IMR-90 (cell line): ENCODE measurements at regions not wholly inside any gene's neighbourhood (a gene's known extent, or its start where the extent isn't known, plus 50 kb on each side); places are given as distances from the start of the nearest gene placed in this dataset.

Experiments used
- ATAC-seq: fragments of 200-7000 bp; cut with Tn5 transposase; 2 replicates; pipeline ENCODE4 v1.9.1; 2020; ENCODE audit warnings: low read depth, mild to moderate bottlenecking, moderate library complexity
- BruUV-seq: library from RNA; stranded (reverse); fragments of 400-500 nt; replicated peaks from 2 replicates; lab custom pipeline; 2021; lab: Mats Ljungman, UMichigan
- CTCF ChIA-PET: fragments of 300-600 bp; formaldehyde crosslinking; extraction: SDS; loops from one replicate; lab custom pipeline; 2021; ENCODE audit warnings: antibody characterized with exemption; lab: Yijun Ruan, JAX
- POLR2A ChIA-PET: fragments of 300-600 bp; sonication (Branson Sonifier 250); formaldehyde crosslinking; loops from one replicate; lab custom pipeline; 2022; ENCODE audit warnings: antibody characterized with exemption; ENCODE audit not compliant: unreplicated experiment; lab: Charles Lee
- DNase-seq: peaks from one replicate; pipeline ENCODE4 v3.0.0; 2013
- H2AFZ ChIP-seq: replicated peaks from 2 replicates; pipeline ENCODE3; 2013; ENCODE audit warnings: low read length, mild to moderate bottlenecking; ENCODE audit not compliant: poor library complexity
- H2AK5ac ChIP-seq: 2 replicates; pipeline ENCODE4 v1.6.1; 2013; ENCODE audit warnings: low read depth, low read length, inconsistent platforms
- H2AK9ac ChIP-seq: replicated peaks from 2 replicates; pipeline ENCODE3; 2013; ENCODE audit warnings: mild to moderate bottlenecking, low read depth, low read length, moderate library complexity; ENCODE audit not compliant: poor library complexity
- H2BK120ac ChIP-seq: 2 replicates; pipeline ENCODE4 v1.6.1; 2013; ENCODE audit warnings: low read depth, low read length, inconsistent platforms
- H2BK15ac ChIP-seq: 3 replicates; pipeline ENCODE4 v1.6.1; 2013; ENCODE audit warnings: low read depth, low read length, inconsistent platforms
- H2BK20ac ChIP-seq: 2 replicates; pipeline ENCODE4 v1.6.1; 2013; ENCODE audit warnings: low read depth, mild to moderate bottlenecking, inconsistent platforms, low read length, moderate library complexity
- H2BK5ac ChIP-seq: 2 replicates; pipeline ENCODE4 v1.6.1; 2013; ENCODE audit warnings: mild to moderate bottlenecking, low read depth, low read length, inconsistent platforms; ENCODE audit not compliant: poor library complexity, severe bottlenecking
- H3K14ac ChIP-seq: replicated peaks from 2 replicates; pipeline ENCODE4 v1.6.1; 2013; ENCODE audit warnings: low read depth, low read length, inconsistent platforms
- H3K18ac ChIP-seq: 2 replicates; pipeline ENCODE4 v1.6.1; 2013; ENCODE audit warnings: low read depth, low read length, control low read depth
- H3K23ac ChIP-seq: 2 replicates; pipeline ENCODE4 v1.6.1; 2013; ENCODE audit warnings: low read depth, low read length, inconsistent platforms
- H3K27ac ChIP-seq: 2 replicates; pipeline ENCODE4 v1.5.1; 2013; ENCODE audit warnings: mild to moderate bottlenecking, control low read depth, low read length; ENCODE audit not compliant: insufficient read depth
- H3K27me3 ChIP-seq: 2 replicates; pipeline ENCODE4 v1.6.1; 2013; ENCODE audit warnings: low read length; ENCODE audit not compliant: control insufficient read depth, insufficient read depth
- H3K36me3 ChIP-seq: 2 replicates; pipeline ENCODE4 v1.6.1; 2013; ENCODE audit warnings: low read length, mixed read lengths; ENCODE audit not compliant: control insufficient read depth, insufficient read depth
- H3K4ac ChIP-seq: 2 replicates; pipeline ENCODE4 v1.6.1; 2013; ENCODE audit warnings: low read depth, low read length, inconsistent platforms
- H3K4me1 ChIP-seq: 2 replicates; pipeline ENCODE4 v1.6.1; 2013; ENCODE audit warnings: low read length, mixed read lengths; ENCODE audit not compliant: control insufficient read depth, insufficient read depth
- H3K4me2 ChIP-seq: 2 replicates; pipeline ENCODE4 v1.6.1; 2013; ENCODE audit warnings: low read depth, mild to moderate bottlenecking, control low read depth, low read length, moderate library complexity
- H3K4me3 ChIP-seq: 2 replicates; pipeline ENCODE4 v1.5.1; 2013; ENCODE audit warnings: low read depth, mild to moderate bottlenecking, control low read depth, low read length, moderate library complexity; ENCODE audit not compliant: insufficient read depth
- H3K56ac ChIP-seq: 2 replicates; pipeline ENCODE4 v1.6.1; 2013; ENCODE audit warnings: low read length, inconsistent platforms; ENCODE audit not compliant: insufficient read depth; ENCODE audit errors: extremely low read depth
- H3K79me1 ChIP-seq, 2 experiments: 2 replicates each; pipeline ENCODE4 v1.6.1; 2013; ENCODE audit warnings: low read length in 2 of 2, inconsistent platforms in 1 of 2, low read depth in 1 of 2
- H3K9ac ChIP-seq: 2 replicates; pipeline ENCODE4 v1.6.1; 2013; ENCODE audit warnings: low read depth, low read length, control low read depth
- H3K9me1 ChIP-seq: 2 replicates; pipeline ENCODE4 v1.6.1; 2013; ENCODE audit warnings: low read length, inconsistent platforms; ENCODE audit not compliant: insufficient read depth
- H3K9me3 ChIP-seq: 2 replicates; pipeline ENCODE4 v1.6.1; 2013; ENCODE audit warnings: low read length; ENCODE audit not compliant: control insufficient read depth, insufficient read depth
- H4K20me1 ChIP-seq: 2 replicates; pipeline ENCODE4 v1.6.1; 2013; ENCODE audit warnings: low read length, inconsistent platforms; ENCODE audit not compliant: insufficient read depth
- H4K5ac ChIP-seq: 2 replicates; pipeline ENCODE4 v1.6.1; 2013; ENCODE audit warnings: mild to moderate bottlenecking, low read depth, low read length, control low read depth
- H4K8ac ChIP-seq, 2 experiments: 2 replicates each; pipeline ENCODE4 v1.6.1; 2013; ENCODE audit warnings: low read depth in 2 of 2, low read length in 2 of 2, control low read depth in 1 of 2, inconsistent platforms in 1 of 2
- H4K91ac ChIP-seq: 2 replicates; pipeline ENCODE4 v1.6.1; 2013; ENCODE audit warnings: low read depth, low read length, inconsistent platforms; ENCODE audit not compliant: insufficient read depth
- NFE2L2 ChIP-seq: fragments of 150-350 bp; IDR thresholded peaks from 2 replicates; pipeline ENCODE4 v1.6.1; 2016; ENCODE audit warnings: low read depth, mild to moderate bottlenecking, low read length
- WGBS, 2 experiments: methylation state at CpG; one replicate each; pipeline versions ENCODE4 v1.1.5 to v1.1.7; 2013; ENCODE audit warnings: missing lambda C conversion rate in 2 of 2; ENCODE audit not compliant: insufficient read length in 1 of 2; ENCODE audit errors: extremely low coverage in 2 of 2; 5-methylcytosine and 5-hydroxymethylcytosine counted together
- dilution Hi-C: fragments of 300-500 bp; cut with HindIII; formaldehyde crosslinking; loops from one replicate; pipeline ENCODE4 v1.14.3; 2018; ENCODE audit warnings: low sequenced_read_pairs; ENCODE audit not compliant: unreplicated experiment
- in situ Hi-C: fragments of 300-500 bp; cut with MboI; formaldehyde crosslinking; loops from 3 replicates; pipeline ENCODE4 v1.14.3; 2019; ENCODE audit warnings: low sequenced_read_pairs, inconsistent platforms, mixed read lengths
- intact Hi-C: fragments of 100-400 bp; cut with micrococcal nuclease; formaldehyde crosslinking; loops from 2 replicates; pipeline ENCODE4 v1.10.0; 2022

DNA sequence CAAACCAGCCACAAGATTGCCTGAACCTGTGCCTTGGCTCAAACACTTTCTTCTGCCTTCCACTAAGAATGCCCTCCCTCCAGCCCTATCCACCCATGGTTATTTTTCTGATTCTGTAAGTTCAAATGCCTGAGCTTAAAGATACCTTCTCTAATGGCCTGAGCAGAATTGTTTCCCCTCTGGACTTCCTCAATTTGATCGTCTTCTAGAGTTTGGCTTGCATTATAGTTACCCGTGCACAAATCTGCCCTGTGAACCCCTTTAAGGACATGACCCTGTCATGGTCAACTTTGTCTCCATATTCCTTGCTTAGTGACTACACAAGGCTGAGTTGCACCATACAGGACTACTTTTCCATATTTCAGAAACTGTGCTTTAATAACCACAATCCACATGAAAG is 481.0 kb downstream of the FOXO1 start:
- Histone ChIP-seq H4K20me1 (no peaks in the 10 kb centered on the region), H2BK120ac (no peak overlapping the region), H3K23ac (no peak overlapping the region), H3K14ac (no peak overlapping the region), H4K8ac (no peak overlapping the region), H2BK20ac (no peak overlapping the region), H3K9ac (no peak overlapping the region), H3K27me3 (no peaks in the 10 kb centered on the region), H3K56ac (no peak overlapping the region), H3K4ac (no peak overlapping the region), H3K36me3 (no peaks in the 10 kb centered on the region), H3K4me2 (no peak overlapping the region), H3K4me1 (no peaks in the 10 kb centered on the region), H3K18ac (no peak overlapping the region), H2AK9ac (no peak overlapping the region), H3K4me3 (no peak overlapping the region), H4K91ac (no peak overlapping the region), H2BK5ac (no peak overlapping the region), H3K27ac (no peak overlapping the region), H2BK15ac (no peak overlapping the region), H3K9me1 (no peaks in the 10 kb centered on the region), H3K79me1 (no peaks in the 10 kb centered on the region), H3K9me3 (no peaks in the 10 kb centered on the region), H4K5ac (no peak overlapping the region), H2AFZ (no peak overlapping the region), H2AK5ac (no peak overlapping the region)
- dilution Hi-C loops = no loop called here
- ChIA-PET CTCF (no interaction called here), POLR2A (no interaction called here)
- BruUV-seq = no TSS peak
- in situ Hi-C loops = no loop called here
- intact Hi-C loops = no loop called here
- no peak for DNase-seq
- ATAC-seq = no peak
- WGBS, 2 experiments = no CpG with 5 or more reads among the region's 2 CpGs
- no peak for TF ChIP-seq NFE2L2
